ENCODE measurements at regions not wholly inside any gene's neighbourhood (a gene's known extent, or its start where the extent isn't known, plus 50 kb on each side); places are given as distances from the start of the nearest gene placed in this dataset.

DNA sequence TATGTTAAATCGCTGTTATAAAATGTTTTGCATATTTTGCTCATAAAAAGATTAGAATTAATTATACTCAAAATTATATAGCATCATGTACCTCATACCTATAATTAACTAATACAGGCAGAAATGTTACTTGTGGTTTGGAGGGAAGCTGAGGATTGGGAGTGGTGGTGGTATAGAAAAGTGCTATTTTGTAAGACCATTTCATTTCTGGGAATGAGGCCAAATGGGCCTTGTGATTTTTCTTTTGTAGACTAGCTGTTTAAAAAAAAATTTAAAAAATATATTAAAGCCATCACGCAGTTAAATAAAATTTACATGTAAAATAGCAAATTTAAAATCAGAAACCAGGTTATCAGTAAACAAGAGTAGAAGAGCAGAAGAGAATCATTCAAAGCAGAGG is 560.8 kb upstream of the FAM98A start:
- TF ChIP-seq, protein P1, sequence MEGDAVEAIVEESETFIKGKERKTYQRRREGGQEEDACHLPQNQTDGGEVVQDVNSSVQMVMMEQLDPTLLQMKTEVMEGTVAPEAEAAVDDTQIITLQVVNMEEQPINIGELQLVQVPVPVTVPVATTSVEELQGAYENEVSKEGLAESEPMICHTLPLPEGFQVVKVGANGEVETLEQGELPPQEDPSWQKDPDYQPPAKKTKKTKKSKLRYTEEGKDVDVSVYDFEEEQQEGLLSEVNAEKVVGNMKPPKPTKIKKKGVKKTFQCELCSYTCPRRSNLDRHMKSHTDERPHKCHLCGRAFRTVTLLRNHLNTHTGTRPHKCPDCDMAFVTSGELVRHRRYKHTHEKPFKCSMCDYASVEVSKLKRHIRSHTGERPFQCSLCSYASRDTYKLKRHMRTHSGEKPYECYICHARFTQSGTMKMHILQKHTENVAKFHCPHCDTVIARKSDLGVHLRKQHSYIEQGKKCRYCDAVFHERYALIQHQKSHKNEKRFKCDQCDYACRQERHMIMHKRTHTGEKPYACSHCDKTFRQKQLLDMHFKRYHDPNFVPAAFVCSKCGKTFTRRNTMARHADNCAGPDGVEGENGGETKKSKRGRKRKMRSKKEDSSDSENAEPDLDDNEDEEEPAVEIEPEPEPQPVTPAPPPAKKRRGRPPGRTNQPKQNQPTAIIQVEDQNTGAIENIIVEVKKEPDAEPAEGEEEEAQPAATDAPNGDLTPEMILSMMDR (IDR thresholded peaks at IDR 0.05) = no peak
- TF ChIP-seq POLR2A (IDR thresholded peaks at IDR 0.05) = no peak
